NCI-H82 treated with DMSO at 0.1 percent for 48 hours (cell line): ENCODE measurements at regions not wholly inside any gene's neighbourhood (a gene's known extent, or its start where the extent isn't known, plus 50 kb on each side); places are given as distances from the start of the nearest gene placed in this dataset.

ENCODE experiments used
- DNase-seq: peaks from one replicate; lab custom pipeline; 2025; ENCODE audit not compliant: unreplicated experiment; lab: John Stamatoyannopoulos, UW

DNA sequence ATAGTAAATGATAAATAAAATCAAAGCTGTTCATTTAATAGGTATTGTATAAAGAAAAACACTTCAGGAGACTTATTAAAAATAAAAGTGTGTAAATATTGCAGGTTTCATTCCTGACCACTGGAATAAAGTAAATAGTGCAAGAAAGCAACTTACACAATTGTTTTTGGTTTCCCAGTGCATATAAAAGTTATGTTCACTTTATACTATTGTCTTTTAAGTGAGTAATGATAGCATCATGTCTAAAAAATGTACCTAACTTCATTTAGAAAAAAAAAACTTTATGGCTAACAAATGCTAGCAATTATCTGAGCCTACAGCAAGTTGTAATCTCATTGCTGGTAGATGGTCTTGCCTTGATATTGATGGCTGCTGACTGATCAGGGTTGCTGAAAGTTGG lies 726.6 kb upstream of the POU3F2 start:
- DNase-seq: no peak

GRCh38 chr6:98116455-98116854 lies 717.9 kb upstream of the POU3F2 start:
- DNase-seq: no peak

DNA sequence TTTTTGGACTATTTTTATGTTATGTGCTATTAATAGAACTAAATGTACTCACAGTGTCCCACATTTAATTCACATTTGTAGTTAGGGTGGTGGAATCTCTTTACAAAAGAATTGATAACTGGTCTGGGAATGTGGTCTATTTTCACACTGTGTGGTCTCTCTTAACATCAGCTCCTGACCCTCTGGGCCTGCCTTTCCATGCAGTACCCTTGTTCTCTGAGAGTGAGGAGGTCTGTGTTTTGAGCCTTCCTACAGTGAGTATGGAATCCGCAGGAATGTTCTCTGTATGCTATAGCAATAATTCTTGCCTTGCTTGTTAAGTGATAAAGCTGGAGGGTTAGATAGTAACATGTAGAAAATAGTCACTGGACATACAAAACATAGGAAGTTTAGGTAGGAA lies 717.3 kb upstream of the POU3F2 start:
- no peak for DNase-seq

DNA sequence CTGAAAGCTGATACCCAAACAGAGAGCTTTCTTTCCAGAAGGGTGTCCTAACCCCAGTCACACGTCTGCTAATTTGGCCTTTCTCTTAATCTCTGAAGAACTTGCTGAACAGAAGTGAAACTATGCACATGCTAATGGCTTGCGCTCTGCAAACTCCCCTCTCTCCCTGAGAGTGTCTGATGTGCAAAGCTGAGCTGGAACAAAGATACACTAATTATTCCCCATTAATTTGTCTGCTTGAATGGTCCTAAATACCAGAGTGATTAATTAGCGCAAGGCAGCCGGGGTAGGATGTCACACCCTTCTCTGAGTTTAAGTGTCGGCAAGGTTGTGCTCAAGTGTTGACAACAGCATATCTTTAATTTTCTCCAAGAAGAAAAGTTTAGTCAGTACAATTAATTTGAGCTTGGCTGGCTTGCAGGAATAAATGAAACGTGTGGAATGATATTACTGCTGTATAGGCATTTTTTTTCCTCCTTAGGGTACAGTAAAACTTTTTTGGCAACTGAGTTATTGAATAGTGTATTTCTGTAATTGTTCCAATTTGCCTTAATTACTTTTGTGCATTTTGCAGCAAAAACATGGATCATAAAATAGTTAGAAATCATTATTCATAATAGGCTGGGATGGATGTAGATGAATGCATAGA lies 715.9 kb upstream of the POU3F2 start:
- no peak for DNase-seq

DNA sequence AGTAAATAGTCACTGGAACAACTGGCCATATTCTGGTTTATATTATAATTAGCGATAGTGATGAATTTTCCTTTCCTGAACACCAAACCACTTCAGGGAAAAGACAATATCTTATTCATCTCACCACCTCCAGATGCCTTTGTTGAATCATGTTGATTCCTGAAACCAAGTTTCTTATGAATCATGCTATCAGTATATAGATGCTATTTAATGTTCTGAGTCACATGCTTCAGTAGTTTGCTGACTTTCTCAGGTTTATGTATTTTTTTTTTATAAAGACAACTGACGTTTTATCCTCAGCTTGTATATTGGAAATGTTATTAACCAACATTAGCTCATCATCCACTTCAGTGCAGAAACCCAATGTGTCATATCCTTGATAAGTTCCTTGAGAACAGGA lies 710.2 kb upstream of the POU3F2 start:
- DNase-seq: no peak

DNA sequence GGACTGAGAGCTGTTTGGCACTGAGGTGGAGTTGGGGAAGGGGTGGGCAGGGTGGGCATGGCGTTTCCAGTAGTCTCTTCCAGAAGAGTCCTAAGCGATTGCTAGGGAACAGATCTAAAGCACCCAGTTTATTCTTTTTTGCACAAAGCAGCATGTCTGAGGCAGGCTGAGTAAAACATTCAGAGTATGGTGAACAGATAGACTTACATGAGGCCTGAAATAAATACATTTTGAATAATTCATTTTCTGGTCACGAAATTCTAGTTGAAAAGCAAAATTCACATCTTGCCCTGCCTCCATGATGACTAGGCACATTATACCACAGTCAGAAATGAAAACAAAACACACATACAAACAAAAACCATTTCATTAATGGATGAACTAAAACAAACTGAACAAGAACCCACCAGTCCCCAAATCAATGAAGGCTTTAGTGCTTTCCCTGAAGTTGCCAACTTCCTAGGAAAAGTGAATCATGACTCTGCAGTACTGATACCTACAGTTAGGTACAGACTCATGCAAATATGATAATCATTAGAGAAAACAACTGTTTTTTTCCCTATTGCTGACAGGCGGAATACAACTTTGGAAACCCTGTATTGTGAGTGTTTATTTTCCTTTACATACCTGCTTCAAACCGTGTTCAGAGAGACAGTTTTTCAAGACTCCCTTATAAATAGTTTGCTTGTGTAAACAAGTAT lies 702.9 kb upstream of the POU3F2 start:
- DNase-seq: no peak

GRCh38 chr6:98136333-98136732 lies 698.0 kb upstream of the POU3F2 start:
- DNase-seq: no peak

- peak; percentile 48 for DNase-seq
Measured at GRCh38 chr6:98137391-98137790, 697.0 kb upstream of the POU3F2 start.

DNA sequence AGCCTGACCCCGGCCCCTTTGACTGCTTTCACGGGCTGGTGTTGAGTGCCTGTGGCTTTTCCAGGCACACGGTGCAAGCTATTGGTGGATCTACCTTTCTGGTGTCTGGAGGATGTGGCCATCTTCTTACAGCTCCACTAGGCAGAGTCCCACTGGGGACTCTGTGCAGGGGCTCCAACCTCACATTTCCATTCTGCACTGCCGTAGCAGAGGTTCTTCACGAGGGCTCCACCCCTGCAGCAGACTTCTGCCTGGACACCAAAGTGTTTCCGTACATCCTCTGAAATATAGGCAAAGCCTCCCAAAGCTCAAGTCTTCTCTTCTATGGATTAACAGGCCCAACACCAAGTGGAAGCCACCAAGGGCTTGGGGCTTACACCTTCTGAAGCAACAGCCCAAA lies 691.5 kb upstream of the POU3F2 start:
- DNase-seq: no peak

GRCh38 chr6:98146656-98147055 lies 687.7 kb upstream of the POU3F2 start:
- no peak for DNase-seq

GRCh38 chr6:98156580-98156979 lies 677.8 kb upstream of the POU3F2 start:
- DNase-seq: no peak

GRCh38 chr6:98179606-98180005 lies 654.8 kb upstream of the POU3F2 start:
- no peak for DNase-seq

GRCh38 chr6:98200084-98200483 lies 634.3 kb upstream of the POU3F2 start:
- peak; percentile 0 for DNase-seq

DNA sequence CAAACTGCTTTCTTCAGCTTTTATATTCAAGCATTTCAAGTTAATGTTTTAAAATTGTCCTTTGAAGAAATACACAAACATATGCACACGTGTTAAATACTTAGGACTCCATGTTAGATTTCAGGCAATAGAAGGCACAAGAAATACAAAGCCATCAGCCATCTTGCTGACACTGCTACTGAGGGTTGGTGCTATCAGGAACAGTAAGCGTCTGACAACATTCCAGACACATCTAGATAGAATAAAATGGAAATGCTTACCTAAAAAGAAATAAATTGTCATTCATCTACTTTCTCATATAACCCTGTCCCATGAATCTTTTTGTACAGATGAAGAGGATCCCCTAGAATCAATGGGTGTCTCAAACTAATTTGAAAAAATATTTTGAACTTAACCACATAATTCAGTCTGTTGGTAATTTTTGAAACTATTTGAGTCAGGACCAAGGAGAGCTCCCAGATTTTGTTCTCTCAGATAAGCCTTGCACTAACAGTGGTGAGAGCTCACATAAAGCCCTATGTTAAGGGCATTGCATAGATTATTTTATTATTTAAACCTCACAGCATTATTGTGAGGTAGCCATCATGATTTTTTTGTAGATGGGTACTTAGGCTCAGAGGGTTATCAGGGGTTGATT lies 631.1 kb upstream of the POU3F2 start:
- DNase-seq: no peak

DNA sequence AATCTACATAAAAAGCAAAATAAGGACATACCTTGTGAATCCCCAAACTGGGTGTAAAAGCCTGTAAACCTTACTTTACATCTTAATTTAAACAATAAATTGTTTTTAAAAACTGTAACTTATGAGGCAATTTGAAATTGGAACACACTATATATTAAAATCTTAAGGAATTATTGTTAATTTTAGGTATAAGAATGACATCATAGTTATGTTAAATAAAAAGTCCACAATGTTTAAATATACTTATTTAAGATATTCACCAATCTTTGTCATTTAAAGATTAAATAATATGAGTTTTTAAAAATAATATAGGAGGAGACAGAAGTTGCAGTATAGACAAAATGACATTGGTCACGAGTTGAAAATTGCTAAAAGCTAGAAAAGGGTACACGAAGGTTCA lies 621.9 kb upstream of the POU3F2 start:
- no peak for DNase-seq

DNA sequence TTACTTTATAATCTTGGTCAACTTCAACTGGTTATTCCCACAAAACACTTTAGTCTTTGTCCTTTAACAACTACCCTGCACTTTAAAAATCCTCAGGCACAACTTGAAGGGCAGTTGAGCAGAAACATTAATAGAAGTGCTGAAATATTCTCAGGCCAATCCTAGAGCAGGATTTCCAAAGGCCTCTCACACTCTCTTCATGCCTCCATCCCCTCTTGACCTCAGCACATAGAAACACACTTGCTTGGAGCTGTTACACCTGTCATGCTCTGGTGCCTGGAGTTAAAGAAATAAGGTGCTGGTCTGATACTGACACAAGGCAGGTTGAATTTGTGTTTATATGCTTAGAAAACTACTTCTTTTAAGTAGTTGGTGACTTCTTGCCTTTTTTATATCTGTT lies 618.8 kb upstream of the POU3F2 start:
- no peak for DNase-seq

DNA sequence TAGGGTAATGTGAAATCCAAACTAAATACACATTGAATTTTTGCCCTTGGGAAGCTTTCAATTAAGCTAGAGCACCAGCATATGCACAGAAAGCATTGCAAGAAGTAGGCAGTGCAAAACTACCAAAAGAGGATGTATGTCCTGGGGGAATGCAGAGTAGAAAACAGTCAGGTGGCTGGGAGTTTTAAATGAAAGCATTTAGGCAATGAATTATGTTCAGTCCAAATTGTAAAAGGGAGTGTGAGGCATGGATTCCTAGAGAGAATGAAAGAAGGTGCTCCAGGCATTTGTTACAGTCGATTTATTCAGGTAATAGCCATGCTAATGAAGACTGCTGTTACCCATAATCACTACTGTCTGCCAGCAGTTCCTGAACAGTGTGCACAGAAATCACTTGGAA lies 604.1 kb upstream of the POU3F2 start:
- no peak for DNase-seq

DNA sequence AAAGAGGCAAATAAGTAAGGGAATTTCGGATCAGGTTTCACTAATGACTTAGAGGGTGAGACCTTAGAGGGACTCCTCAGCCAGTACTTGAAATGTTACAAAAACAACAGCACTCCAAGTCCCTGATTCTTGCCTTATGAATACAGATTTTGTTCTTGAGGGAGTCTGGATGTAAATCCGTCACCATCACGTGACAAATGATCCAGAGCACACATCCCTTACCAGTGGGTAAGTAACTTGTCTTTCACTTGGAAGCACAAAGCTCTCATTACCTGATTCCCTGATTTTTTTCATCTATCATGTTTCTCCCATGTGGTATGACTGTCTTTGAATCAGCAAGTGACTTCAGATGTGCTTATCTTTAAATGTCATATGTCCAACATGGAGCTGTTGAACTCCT lies 595.3 kb upstream of the POU3F2 start:
- DNase-seq: no peak

DNA sequence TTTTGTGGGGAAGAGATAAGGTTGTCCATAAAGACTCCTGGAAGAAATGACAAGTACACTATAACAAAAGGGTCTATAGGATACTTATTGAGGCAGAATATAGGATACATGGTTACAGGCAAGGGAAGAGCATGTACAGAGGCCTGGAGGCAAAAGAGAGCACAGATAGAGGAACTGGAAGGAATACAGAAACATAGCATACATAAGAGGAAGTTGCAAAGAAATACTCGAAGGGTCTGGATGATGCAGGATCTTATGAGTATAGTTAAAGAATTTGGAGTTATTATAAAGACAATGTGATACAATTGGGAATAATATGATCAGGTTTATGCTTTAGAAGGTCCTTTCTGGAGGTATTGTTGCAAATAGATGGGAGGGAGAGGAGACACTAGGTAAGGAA lies 592.7 kb upstream of the POU3F2 start:
- no peak for DNase-seq

DNA sequence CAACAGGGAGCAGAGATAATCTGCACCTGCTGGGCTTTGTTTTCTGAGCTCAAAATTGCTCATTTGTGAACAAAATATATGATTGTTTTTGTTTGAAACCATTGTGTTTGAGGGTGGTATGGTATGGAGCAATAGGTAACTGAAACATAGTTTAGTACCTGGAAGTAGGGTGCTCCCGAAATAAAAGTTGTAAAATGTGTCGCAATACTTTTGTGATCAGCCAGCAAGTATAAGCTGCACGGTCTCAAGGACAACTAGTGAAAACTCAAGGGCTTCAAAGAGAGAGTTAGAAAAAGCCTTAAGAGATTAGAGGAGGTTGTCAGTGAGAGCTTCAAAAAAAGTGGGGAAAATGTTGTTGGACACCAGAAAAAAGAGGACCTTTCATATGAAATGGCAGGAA lies 579.8 kb upstream of the POU3F2 start:
- DNase-seq: no peak

- DNase-seq: no peak
Measured at GRCh38 chr6:98260382-98260781, 574.0 kb upstream of the POU3F2 start.

- DNase-seq: no peak
Measured at GRCh38 chr6:98272060-98272459, 562.3 kb upstream of the POU3F2 start.

DNA sequence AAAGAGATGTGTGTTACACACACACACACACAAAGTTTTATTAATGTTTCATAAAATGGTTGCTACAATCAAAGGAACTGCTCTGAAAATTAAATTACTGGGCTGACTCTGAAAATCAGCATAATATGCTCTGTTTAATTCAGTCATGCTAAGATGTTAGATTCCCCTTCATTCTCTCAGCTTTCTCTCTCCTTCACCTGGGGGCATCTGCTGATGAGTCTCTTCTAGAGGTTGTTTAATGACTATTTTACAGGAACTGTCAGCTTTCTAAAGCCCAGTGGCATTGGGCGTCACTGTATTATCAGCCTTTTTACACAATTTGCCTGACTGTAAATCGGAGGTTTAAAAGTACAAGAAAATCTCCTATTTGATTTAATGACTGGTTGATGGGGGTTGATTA lies 559.7 kb upstream of the POU3F2 start:
- DNase-seq: no peak
